ENCODE measurements at regions not wholly inside any gene's neighbourhood (a gene's known extent, or its start where the extent isn't known, plus 50 kb on each side); places are given as distances from the start of the nearest gene placed in this dataset.

GRCh38 chr3:106366352-106366751, 497.5 kb upstream of the CBLB start:
- no peak for DNase-seq

- DNase-seq: no peak
These were observed 498.7 kb upstream of the CBLB start for GRCh38 chr3:106367496-106367895.

- DNase-seq: no peak
These were observed 502.6 kb upstream of the CBLB start for GRCh38 chr3:106371221-106371970.

- DNase-seq: no peak
These were observed 503.4 kb upstream of the CBLB start for GRCh38 chr3:106371971-106372805.

GRCh38 chr3:106372806-106373190, 504.0 kb upstream of the CBLB start:
- no peak for DNase-seq

- DNase-seq: no peak
These were observed 507.3 kb upstream of the CBLB start for GRCh38 chr3:106376016-106376570.

- no peak for DNase-seq
These were observed 510.5 kb upstream of the CBLB start for GRCh38 chr3:106379251-106379750.

GRCh38 chr3:106380232-106380631, 511.4 kb upstream of the CBLB start:
- no peak for DNase-seq

- DNase-seq: no peak
These were observed 512.6 kb upstream of the CBLB start for GRCh38 chr3:106381286-106381938.

- DNase-seq: no peak
These were observed 513.1 kb upstream of the CBLB start for GRCh38 chr3:106381939-106382335.

GRCh38 chr3:106386050-106386449, 517.2 kb upstream of the CBLB start:
- no peak for DNase-seq

- no peak for DNase-seq
These were observed 524.1 kb upstream of the CBLB start for GRCh38 chr3:106392915-106393314.

GRCh38 chr3:106397006-106397405, 528.2 kb upstream of the CBLB start:
- DNase-seq: no peak

GRCh38 chr3:106398891-106399600, 530.2 kb upstream of the CBLB start:
- DNase-seq: no peak

- no peak for DNase-seq
These were observed 530.9 kb upstream of the CBLB start for GRCh38 chr3:106399761-106400160.

GRCh38 chr3:106401666-106402490, 533.1 kb upstream of the CBLB start:
- DNase-seq: no peak

GRCh38 chr3:106403371-106404145, 534.7 kb upstream of the CBLB start:
- DNase-seq: no peak

GRCh38 chr3:106413683-106414082, 544.9 kb upstream of the CBLB start:
- no peak for DNase-seq

- DNase-seq: no peak
These were observed 551.8 kb upstream of the CBLB start for GRCh38 chr3:106420628-106421027.

GRCh38 chr3:106421426-106421825, 552.6 kb upstream of the CBLB start:
- DNase-seq: no peak

- DNase-seq: no peak
These were observed 553.1 kb upstream of the CBLB start for GRCh38 chr3:106421909-106422308.

Measured in CD4-positive, alpha-beta T cell treated with Interleukin-1 beta for 1 hour (primary cell).